ENCODE measurements at regions not wholly inside any gene's neighbourhood (a gene's known extent, or its start where the extent isn't known, plus 50 kb on each side); places are given as distances from the start of the nearest gene placed in this dataset.

GRCh38 chr2:142515493-142515892 is 362.0 kb upstream of the KYNU start:
- TF ChIP-seq CTCF (conservative IDR thresholded peaks at IDR 0.05; ENCODE audit: low read depth, low read length) = no peak
- TF ChIP-seq EZH2 (IDR thresholded peaks at IDR 0.05; ENCODE audit: borderline replicate concordance, low read depth, low read length, poor library complexity, severe bottlenecking) = no peak
